ENCODE measurements at regions not wholly inside any gene's neighbourhood (a gene's known extent, or its start where the extent isn't known, plus 50 kb on each side); places are given as distances from the start of the nearest gene placed in this dataset.

DNA sequence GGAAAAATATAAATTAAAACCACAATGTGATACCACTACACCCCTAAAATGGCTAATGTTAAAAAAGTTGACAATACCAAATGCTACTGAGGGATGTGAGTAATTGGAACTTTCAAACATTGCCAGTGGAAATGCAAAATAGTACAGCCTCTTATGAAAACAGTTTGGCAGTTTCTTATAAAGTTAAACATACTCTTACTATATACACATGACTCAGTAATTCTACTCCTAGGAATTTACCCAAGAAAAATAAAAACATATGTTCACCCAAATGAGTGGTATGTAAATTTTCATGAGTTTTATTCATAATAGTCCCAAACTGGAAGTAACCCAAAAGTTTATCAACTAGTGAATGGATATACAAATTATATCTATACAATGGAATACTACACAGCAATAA is 228.0 kb downstream of the CYP26B1 start:
- DNase-seq = no peak

DNA sequence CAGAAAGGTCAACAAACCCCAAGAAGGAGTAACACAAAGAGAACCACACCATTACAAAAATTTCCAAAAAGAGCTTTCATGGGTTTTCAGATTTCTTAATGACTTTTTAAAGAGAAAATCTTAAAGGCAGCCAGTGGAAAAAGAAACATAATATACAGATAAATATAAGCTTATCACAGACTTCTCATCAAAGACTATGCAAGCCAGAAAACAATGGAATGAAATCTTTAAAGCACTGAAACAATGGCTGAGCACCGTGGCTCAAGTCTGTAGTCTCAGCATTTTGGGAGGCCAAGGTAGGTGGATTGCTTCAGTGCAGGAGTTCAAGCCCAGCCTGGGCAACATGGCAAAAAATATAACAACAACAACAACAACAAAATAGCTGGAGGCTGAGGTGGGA is 237.4 kb downstream of the CYP26B1 start:
- no peak for DNase-seq

GRCh38 chr2:71908798-71909197 is 238.9 kb downstream of the CYP26B1 start:
- DNase-seq = no peak

DNA sequence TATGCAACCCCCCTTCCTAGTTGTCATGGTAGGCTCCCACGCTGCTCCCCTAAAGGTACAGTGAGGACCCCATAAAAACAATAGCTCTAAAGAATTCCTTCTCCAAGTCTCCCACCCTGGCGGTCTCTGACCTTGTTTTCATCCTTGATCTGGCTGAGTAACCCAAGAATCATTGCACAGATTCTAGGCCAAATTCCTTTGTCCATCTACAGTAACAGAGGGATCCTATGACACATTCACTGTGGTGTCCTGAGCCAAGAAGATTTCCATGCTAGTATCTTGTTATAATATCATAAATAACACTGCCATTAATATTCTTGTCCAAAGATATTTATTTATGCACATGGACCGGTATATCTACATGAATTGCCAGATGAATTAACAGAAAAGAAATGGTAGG is 240.2 kb downstream of the CYP26B1 start:
- no peak for DNase-seq

DNA sequence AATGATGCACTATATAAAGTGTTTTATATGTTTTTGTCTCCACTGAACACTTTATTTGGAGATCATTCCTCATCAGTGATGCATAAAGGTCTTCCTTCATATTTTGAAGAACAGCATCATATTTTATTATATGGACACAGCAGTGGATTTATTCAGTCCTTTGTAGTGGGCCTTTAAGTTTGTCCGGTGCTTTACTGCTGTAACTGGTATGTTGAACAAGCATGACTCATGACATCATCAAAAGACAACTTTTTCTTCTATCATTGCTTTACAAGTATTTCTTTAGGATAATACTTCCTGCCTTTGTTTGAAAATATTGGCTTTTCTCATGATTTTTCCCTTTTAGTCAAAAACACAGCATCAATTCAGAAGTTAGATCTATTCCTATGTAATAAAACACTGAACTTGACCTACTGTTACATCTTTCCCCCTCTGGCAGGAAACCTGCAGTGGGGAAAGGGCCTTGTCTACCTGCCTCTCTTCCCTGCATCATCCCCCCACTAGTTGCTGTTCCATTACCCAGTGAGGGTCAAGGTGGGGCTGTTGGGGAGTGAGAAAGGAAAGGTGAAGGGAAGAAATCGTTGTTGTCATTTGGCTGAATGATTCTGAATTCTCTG is 241.2 kb downstream of the CYP26B1 start:
- no peak for DNase-seq

- no peak for DNase-seq
These were observed 242.5 kb downstream of the CYP26B1 start for GRCh38 chr2:71905205-71905604.

- DNase-seq = no peak
These were observed 243.8 kb downstream of the CYP26B1 start for GRCh38 chr2:71903841-71904240.

GRCh38 chr2:71901466-71901865 is 246.2 kb downstream of the CYP26B1 start:
- DNase-seq = no peak

DNA sequence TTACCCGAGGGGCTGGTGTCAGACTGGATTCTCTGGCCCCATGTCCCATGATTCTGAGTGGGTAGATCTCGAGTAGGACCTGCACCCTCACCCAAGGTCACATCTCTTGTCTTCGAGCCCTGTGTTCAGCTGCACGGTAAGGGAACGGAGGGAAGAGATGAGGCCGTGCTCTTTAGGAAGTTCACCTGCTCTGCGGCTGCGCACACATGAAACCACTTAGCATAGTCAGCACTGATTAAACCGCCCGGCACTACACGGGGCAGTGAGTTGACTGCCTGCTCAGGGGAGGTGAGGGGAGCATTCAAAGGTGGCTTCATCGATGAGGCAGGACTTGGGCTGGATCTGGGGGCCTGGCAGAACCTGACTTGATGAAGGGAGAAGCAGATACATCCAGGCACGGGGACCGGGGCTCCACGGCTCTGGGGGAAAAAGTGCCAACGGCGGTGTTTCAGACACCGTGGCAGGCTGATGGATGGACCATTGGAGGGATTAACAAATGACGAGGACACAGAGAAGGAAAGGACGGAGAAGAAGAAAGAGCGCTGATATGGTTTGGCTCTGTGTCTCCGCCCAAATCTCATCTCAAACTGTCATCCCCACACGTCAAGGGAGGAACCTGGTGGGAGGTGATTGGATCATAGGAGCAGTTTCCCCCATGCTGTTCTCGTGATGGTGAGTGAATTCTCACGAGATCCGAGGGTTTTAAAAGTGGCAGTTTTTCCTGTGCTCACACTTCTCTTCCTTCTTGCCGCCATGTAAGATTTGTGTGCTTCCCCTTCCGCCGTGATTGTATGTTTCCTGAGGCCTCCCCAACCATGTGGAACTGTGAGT is 248.6 kb downstream of the CYP26B1 start:
- DNase-seq = no peak

DNA sequence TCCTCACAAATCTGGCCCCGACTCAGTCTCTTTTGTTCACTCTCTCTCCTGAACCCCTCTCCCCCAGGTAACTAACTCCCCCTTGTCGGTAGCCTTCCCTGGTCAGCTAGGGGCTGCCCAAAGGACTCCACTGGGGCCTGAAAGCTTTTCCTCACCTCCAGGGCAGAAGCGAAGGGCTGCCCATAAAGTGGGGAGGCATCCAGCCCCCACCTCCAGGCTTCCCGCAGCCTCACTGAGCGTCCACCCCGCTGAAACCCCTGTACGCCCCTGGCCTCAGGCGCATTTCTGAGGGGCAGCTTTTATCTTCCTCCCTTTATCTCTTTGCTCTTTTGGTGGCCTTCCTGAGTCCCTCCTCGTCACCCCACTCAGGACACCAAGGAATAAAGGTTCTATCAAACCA is 249.3 kb downstream of the CYP26B1 start:
- no peak for DNase-seq

DNA sequence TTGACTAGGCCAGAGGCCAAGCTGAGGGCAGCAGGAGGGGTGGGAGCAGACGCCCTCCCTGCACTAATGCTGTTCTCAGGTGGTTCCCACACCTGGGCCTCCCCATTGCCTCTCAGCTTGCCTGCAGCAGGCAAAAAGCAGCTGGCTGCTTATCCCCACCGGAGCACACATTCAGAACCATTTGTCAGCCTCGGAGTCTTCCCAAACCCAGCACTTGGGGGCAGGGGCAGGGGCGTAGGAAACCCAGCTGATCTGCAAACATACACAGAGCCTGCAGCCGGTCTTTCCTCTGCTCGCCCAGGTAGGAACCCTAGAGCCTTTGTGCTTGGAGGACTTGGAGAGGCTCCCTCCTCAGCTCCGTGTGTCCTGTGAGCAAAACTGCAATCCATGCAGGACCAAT is 249.8 kb downstream of the CYP26B1 start:
- no peak for DNase-seq

- DNase-seq = no peak
These were observed 250.6 kb downstream of the CYP26B1 start for GRCh38 chr2:71897137-71897480.

DNA sequence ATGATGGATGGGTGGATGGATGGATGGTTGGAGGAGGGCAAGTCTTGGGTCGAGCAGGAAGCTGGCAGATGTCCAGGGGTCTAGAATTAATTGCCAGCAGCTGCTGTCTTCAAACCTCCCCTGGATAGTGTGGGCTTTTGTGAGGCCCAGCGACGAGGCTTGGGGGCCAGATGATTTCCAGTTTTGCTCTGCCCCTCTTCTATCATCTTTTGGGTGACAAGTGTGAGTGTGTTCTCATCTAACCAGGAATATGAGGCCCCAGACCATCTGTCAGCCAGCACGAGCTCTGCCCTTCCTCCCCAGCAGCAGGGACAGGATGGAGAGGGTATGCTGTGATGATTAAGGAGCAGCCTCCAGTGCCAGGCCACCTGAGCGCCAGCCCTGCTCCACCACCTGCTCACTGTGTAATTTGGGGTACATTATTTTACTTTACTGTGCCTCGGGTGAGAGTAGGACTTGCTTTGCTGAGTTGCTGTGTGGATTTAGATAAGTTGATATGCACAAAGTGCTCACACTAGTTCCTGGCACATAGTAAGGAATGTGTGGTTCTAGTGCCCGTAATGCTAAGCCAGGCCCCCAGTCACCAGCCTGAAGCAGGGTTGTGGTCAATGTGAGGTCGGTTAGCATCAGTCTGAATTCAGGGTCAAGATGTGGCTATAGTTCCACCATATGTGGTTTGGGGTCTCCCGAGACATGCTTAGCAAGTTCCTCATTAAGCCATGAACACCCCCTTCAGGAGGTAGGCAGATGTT is 251.1 kb downstream of the CYP26B1 start:
- no peak for DNase-seq

DNA sequence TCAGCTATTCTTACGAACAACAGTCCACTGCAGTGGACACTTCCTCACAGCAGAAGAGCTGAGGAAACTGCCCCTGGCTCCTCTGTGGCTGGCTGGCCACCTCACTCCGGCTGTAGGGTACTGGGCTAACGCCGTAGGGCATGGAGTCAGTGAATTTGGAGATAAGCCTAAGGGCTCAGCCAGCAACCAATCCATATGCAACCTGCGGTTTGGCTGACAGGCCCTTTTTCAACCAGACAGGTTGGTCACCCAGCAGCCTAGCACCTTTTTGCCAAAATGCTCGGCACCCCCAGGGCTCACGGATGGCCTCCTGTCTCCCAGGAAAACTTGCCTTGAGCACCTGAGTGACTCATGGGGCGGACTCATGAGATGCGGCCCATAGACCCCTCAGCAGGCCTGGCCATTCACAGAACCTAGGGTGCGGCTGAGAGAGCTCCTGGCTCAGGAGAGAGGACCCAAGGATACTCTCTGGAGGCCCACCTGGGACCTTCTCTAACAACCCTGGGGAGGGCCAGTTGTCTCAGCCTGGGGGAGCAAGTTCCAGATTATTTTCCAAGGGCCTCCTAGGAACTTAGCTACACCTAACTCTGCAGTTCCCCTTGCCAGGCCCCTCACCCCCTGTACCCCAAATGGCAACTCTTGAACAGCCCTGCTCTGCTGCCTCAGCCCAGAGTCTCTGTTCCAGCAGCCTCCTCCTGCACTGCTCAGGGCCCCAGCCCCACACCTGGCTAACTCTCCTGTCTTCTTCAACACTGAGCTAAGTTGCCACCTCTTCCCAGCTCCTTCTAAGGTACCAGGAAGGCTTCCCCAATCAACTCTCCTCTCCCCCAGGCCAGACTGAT is 252.1 kb downstream of the CYP26B1 start:
- no peak for DNase-seq

DNA sequence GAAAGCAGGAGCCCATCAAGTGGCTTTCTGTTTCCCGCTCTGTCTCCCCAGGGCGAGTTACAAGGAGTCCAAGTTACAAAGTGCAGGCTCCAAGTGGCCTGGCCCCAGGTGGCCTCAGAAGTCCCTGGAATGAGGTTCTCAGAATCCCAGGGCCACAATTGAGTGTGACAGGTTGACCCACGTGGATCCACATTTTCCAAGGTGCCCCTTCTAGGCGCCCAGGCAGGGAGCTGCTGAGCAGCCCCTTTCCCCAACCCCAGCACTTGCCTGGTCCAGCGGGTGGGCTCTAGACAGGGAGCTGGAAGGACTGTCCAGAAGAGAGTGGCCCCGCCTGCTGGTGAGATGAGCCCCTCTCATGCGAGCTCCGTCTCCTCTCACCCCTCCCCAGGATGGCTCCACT is 253.4 kb downstream of the CYP26B1 start:
- DNase-seq = no peak

- DNase-seq = no peak
These were observed 254.0 kb downstream of the CYP26B1 start for GRCh38 chr2:71893646-71894045.

DNA sequence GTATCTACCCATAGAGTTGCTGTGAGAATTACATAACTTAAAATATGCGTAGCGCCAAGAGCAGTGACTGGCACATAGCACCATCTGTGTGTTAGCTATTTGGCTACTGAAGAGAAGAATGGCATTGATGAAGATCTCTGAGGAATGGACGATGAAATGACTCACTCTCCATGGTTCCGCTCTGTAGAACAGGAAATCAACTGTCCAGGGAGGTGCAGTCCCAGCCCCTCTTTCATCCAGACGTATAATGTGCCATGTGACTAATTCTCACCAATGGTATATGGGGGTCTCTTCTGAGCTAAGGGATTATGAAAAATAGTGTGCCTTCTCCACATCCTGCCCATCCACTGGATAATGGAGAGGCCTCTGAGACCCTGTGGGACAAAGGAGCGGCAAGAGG is 254.8 kb downstream of the CYP26B1 start:
- no peak for DNase-seq

GRCh38 chr2:71892423-71892730 is 255.3 kb downstream of the CYP26B1 start:
- DNase-seq = no peak

DNA sequence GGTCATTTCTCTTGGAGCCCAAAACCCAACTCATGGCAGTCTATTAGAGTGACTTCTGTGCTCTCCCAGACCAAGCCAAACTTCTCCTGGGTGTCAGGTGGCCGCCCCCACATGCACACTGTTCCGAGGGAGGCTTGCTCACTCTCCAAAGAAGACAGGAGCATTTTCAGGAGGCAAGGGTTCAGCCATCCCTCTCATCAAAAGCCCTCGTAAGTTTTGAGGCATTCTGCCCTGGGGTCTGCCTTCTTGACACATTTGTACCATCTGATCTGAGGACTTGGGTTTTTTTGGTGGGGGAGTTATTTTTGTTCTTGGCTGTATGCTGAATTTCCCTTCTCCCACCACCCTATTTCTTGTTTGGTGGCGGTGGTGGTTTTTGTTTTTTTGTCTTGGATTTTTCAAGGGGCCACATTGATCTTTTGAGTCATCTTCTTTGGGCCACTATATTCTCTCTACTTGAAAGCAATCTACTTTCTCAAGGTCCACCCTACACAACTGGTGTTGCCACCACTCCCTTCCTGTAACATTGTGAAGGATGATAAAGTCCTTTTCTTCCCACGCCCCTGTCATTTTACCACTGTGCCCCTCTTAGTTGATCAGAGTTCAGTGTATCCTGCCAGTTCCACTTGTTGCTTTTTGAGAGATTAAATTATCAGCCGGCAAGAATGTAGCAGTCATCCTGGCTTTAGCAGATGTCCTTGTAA is 255.8 kb downstream of the CYP26B1 start:
- no peak for DNase-seq

- DNase-seq = no peak
These were observed 256.5 kb downstream of the CYP26B1 start for GRCh38 chr2:71891155-71891554.

- no peak for DNase-seq
These were observed 257.6 kb downstream of the CYP26B1 start for GRCh38 chr2:71889759-71890684.
